Panc1 (cell line): ENCODE measurements at regions not wholly inside any gene's neighbourhood (a gene's known extent, or its start where the extent isn't known, plus 50 kb on each side); places are given as distances from the start of the nearest gene placed in this dataset.

Experiments
- ATAC-seq: fragments of 200-7000 bp; cut with Tn5 transposase; 2 replicates; pipeline ENCODE4 v1.9.1; 2020; ENCODE audit warnings: mild to moderate bottlenecking, moderate library complexity
- BruUV-seq: library from RNA; stranded (reverse); fragments of 400-500 nt; replicated peaks from 2 replicates; lab custom pipeline; 2021; lab: Mats Ljungman, UMichigan
- CTCF ChIA-PET: fragments of 300-600 bp; sonication (Branson Sonifier 250); formaldehyde crosslinking; loops from one replicate; lab custom pipeline; 2022; ENCODE audit warnings: antibody characterized with exemption; lab: Charles Lee
- POLR2A ChIA-PET: fragments of 300-600 bp; sonication (Branson Sonifier 250); formaldehyde crosslinking; loops from one replicate; lab custom pipeline; 2022; ENCODE audit warnings: antibody characterized with exemption; lab: Charles Lee
- DNase-seq: peaks from one replicate; pipeline ENCODE4 v3.0.0-alpha.2; 2010; ENCODE audit warnings: low read depth, low spot score
- H3K27ac ChIP-seq: 2 replicates; pipeline ENCODE4 v1.5.1; 2011; ENCODE audit warnings: mild to moderate bottlenecking, low read length, inconsistent platforms
- H3K27me3 ChIP-seq: fragments of 200-500 bp; sonication (Bioruptor generic); 2 replicates; pipeline ENCODE4 v1.6.0; 2014; ENCODE audit warnings: low read length, inconsistent platforms; ENCODE audit not compliant: control insufficient read depth, insufficient read depth
- H3K36me3 ChIP-seq: fragments of 200-500 bp; sonication (Bioruptor generic); 2 replicates; pipeline ENCODE4 v1.5.1; 2014; ENCODE audit warnings: inconsistent platforms, mild to moderate bottlenecking, low read length, moderate library complexity; ENCODE audit not compliant: control insufficient read depth, insufficient read depth
- H3K4me1 ChIP-seq: 2 replicates; pipeline ENCODE4 v1.5.1; 2011; ENCODE audit warnings: inconsistent platforms, mild to moderate bottlenecking, low read length, moderate library complexity; ENCODE audit not compliant: control insufficient read depth, insufficient read depth
- H3K4me3 ChIP-seq, 2 experiments: 2 replicates each; pipeline ENCODE4 v1.5.1; 2011 to 2012; ENCODE audit warnings: low read depth in 2 of 2, low read length in 2 of 2, mild to moderate bottlenecking in 2 of 2, inconsistent platforms in 1 of 2, moderate library complexity in 1 of 2
- H3K9me3 ChIP-seq: fragments of 200-500 bp; sonication (Bioruptor generic); 2 replicates; pipeline ENCODE4 v1.5.1; 2014; ENCODE audit warnings: low read depth, mild to moderate bottlenecking, inconsistent platforms, low read length, moderate library complexity; ENCODE audit not compliant: control insufficient read depth, insufficient read depth
- CTCF ChIP-seq: fragments of 450-650 bp; IDR thresholded peaks from 2 replicates; pipeline ENCODE4 v1.5.1; 2017; ENCODE audit warnings: mild to moderate bottlenecking
- POLR2AphosphoS5 ChIP-seq: IDR thresholded peaks from 2 replicates; pipeline ENCODE4 v1.6.1; 2012; ENCODE audit warnings: mild to moderate bottlenecking, low read depth, low read length, moderate library complexity
- REST ChIP-seq, 2 experiments: IDR thresholded peaks; 2 replicates each; pipeline ENCODE4 v1.6.1; 2011 to 2012; ENCODE audit warnings: low read depth in 2 of 2, control low read depth in 1 of 2, low read length in 1 of 2, mild to moderate bottlenecking in 1 of 2, moderate library complexity in 1 of 2; ENCODE audit not compliant: insufficient read depth in 1 of 2
- SIN3A ChIP-seq: IDR thresholded peaks from 2 replicates; pipeline ENCODE4 v1.6.1; 2012; ENCODE audit warnings: low read depth, mild to moderate bottlenecking, low read length, moderate library complexity, borderline replicate concordance; ENCODE audit not compliant: insufficient read depth
- TCF7L2 ChIP-seq: IDR thresholded peaks from 2 replicates; pipeline ENCODE4 v1.6.1; 2011; ENCODE audit warnings: mild to moderate bottlenecking, low read depth, low read length, inconsistent platforms
- in situ Hi-C: cut with HindIII; loops from 2 replicates; pipeline ENCODE4 v1.10.0; 2016; ENCODE audit warnings: low sequenced_read_pairs, low pct_unique_long_range_greater_than_20kb
- intact Hi-C: fragments of 100-400 bp; cut with micrococcal nuclease; formaldehyde crosslinking; loops from one replicate; pipeline ENCODE4 v1.10.0; 2022; ENCODE audit not compliant: unreplicated experiment

GRCh38 chr5:9847631-9848030 is 217.5 kb upstream of the TAS2R1 start:
- POLR2A ChIA-PET: no interaction called here
- CTCF ChIA-PET: no interaction called here
- H3K4me3 ChIP-seq: no peak overlapping the region
- no peak for DNase-seq
- H3K9me3 ChIP-seq: no peaks in the 10 kb centered on the region
- no peak overlapping the region for H3K27ac ChIP-seq
- in situ Hi-C loops: no loop called here
- H3K27me3 ChIP-seq: no peaks in the 10 kb centered on the region
- no peak for ATAC-seq
- H3K36me3 ChIP-seq: no peaks in the 10 kb centered on the region
- H3K4me1 ChIP-seq: no peaks in the 10 kb centered on the region
- TF ChIP-seq REST (IDR thresholded peaks at IDR 0.05; ENCODE audit: insufficient read depth in 1 of 2, low read depth in 2 of 2, low read length in 1 of 2) (no peak), SIN3A (no peak), POLR2AphosphoS5 (no peak), TCF7L2 (no peak), CTCF (no peak)
- intact Hi-C loops: no loop called here
- no TSS peak for BruUV-seq

GRCh38 chr5:9845185-9845584 is 215.0 kb upstream of the TAS2R1 start:
- H3K4me1 ChIP-seq: no peaks in the 10 kb centered on the region
- CTCF ChIA-PET: interaction anchor here (0.7 kb wide), 1 partner anchor 146 kb away, joined by 5 read pairs; no protein-coding TSS in a partner anchor
- intact Hi-C loops: no loop called here
- ATAC-seq (no peak), DNase-seq (no peak)
- POLR2A ChIA-PET: no interaction called here
- no peaks in the 10 kb centered on the region for H3K36me3 ChIP-seq
- no peak overlapping the region for H3K27ac ChIP-seq
- BruUV-seq: no TSS peak
- H3K27me3 ChIP-seq: no peaks in the 10 kb centered on the region; the same call in 1 of the 2 replicates
- no peak overlapping the region for H3K4me3 ChIP-seq
- no peaks in the 10 kb centered on the region for H3K9me3 ChIP-seq
- in situ Hi-C loops: no loop called here
- TF ChIP-seq REST (IDR thresholded peaks at IDR 0.05; ENCODE audit: insufficient read depth in 1 of 2, low read depth in 2 of 2, low read length in 1 of 2) (no peak), SIN3A (no peak), TCF7L2 (no peak), POLR2AphosphoS5 (no peak), CTCF (no peak)
